ES-I3 (cell line): ENCODE measurements at regions not wholly inside any gene's neighbourhood (a gene's known extent, or its start where the extent isn't known, plus 50 kb on each side); places are given as distances from the start of the nearest gene placed in this dataset.

Experiments used
- H3K36me3 ChIP-seq: 2 replicates; pipeline ENCODE4 v1.6.1; 2013; ENCODE audit warnings: mild to moderate bottlenecking, low read length, control low read depth, moderate library complexity; ENCODE audit not compliant: insufficient read depth
- H3K4me1 ChIP-seq: 2 replicates; pipeline ENCODE4 v1.6.1; 2013; ENCODE audit warnings: mild to moderate bottlenecking, control low read depth, low read length; ENCODE audit not compliant: insufficient read depth
- H3K9ac ChIP-seq: 2 replicates; pipeline ENCODE4 v1.6.1; 2013; ENCODE audit warnings: low read depth, mild to moderate bottlenecking, low read length, moderate library complexity
- H3K9me3 ChIP-seq: 2 replicates; pipeline ENCODE4 v1.6.1; 2013; ENCODE audit warnings: mild to moderate bottlenecking, low read length, moderate library complexity; ENCODE audit not compliant: control insufficient read depth, insufficient read depth

DNA sequence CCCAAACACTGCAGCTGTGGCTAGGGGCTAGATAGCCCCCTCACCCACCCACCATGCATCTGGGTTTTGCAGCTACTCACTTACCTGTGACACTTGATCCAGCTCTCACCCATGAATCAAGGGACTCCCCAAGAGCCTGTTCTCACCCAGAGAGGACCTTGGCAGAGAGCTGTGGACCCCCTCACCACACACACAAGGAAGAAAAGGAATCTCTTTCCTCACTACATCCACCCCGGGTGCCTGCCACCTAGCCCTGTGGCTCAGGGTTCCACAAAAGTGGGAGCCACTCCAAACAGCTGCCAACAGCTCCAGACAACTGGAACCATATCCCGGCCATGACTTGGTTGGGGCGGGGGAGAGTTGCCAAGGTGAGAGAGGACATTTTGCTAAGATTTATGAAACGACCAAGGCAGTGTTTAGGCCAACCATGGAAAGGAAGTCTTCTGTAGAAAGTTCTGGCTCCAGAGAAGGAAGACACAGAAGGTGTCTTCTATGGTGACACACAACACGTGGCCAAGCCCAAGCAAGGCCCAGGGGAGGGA is 522.1 kb upstream of the RAB6C start:
- no peaks in the 10 kb centered on the region for H3K36me3 ChIP-seq

GRCh38 chr2:129458006-129458405 is 521.5 kb upstream of the RAB6C start:
- Histone ChIP-seq H3K4me1 (no peaks in the 10 kb centered on the region), H3K36me3 (no peaks in the 10 kb centered on the region), H3K9me3 (no peaks in the 10 kb centered on the region), H3K9ac (no peak overlapping the region)

More for the DNA sequence above, 522.1 kb upstream of the RAB6C start:
- Histone ChIP-seq H3K9ac (no peak overlapping the region), H3K4me1 (no peaks in the 10 kb centered on the region), H3K9me3 (no peaks in the 10 kb centered on the region)

- H3K9me3 ChIP-seq, result no peaks in the 10 kb centered on the region
- H3K36me3 ChIP-seq, result no peaks in the 10 kb centered on the region
- H3K9ac ChIP-seq, result no peak overlapping the region
- no peaks in the 10 kb centered on the region for H3K4me1 ChIP-seq
Measured at GRCh38 chr2:129458436-129458835, 521.0 kb upstream of the RAB6C start.

GRCh38 chr2:129459200-129459876 is 520.1 kb upstream of the RAB6C start:
- H3K9ac ChIP-seq, result no peak overlapping the region
- H3K9me3 ChIP-seq, result no peaks in the 10 kb centered on the region
- no peaks in the 10 kb centered on the region for H3K36me3 ChIP-seq
- no peaks in the 10 kb centered on the region for H3K4me1 ChIP-seq

GRCh38 chr2:129459881-129460280 is 519.6 kb upstream of the RAB6C start:
- Histone ChIP-seq H3K4me1 (no peaks in the 10 kb centered on the region), H3K9ac (no peak overlapping the region), H3K9me3 (no peaks in the 10 kb centered on the region), H3K36me3 (no peaks in the 10 kb centered on the region)

- no peak overlapping the region for H3K9ac ChIP-seq
- no peaks in the 10 kb centered on the region for H3K9me3 ChIP-seq
- no peaks in the 10 kb centered on the region for H3K36me3 ChIP-seq
- no peaks in the 10 kb centered on the region for H3K4me1 ChIP-seq
Measured at GRCh38 chr2:129460299-129461198, 518.9 kb upstream of the RAB6C start.

GRCh38 chr2:129462349-129462748 is 517.1 kb upstream of the RAB6C start:
- H3K9me3 ChIP-seq, result no peaks in the 10 kb centered on the region
- no peaks in the 10 kb centered on the region for H3K4me1 ChIP-seq
- no peak overlapping the region for H3K9ac ChIP-seq
- no peaks in the 10 kb centered on the region for H3K36me3 ChIP-seq

DNA sequence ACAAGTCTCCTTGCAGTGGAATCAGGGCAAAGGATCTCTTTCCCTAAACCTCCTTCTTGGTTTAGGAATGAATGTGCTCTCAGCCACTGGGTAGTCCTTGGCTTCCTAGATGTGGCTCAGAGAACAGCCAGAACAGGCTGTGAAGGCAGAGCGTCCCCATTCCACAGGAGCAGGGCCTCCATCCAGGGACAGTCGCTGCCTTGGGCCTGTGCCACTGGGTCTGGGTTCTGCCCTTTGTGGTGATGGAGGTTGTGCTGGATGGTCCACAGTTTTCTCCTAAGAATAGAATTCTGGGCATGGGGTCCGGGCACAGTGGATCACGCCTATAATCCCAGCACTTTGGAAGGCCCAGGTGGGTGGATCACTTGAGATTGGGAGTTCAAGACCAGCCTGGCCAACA is 516.5 kb upstream of the RAB6C start:
- H3K36me3 ChIP-seq, result no peaks in the 10 kb centered on the region
- H3K9ac ChIP-seq, result no peak overlapping the region
- H3K9me3 ChIP-seq, result no peaks in the 10 kb centered on the region
- no peaks in the 10 kb centered on the region for H3K4me1 ChIP-seq

DNA sequence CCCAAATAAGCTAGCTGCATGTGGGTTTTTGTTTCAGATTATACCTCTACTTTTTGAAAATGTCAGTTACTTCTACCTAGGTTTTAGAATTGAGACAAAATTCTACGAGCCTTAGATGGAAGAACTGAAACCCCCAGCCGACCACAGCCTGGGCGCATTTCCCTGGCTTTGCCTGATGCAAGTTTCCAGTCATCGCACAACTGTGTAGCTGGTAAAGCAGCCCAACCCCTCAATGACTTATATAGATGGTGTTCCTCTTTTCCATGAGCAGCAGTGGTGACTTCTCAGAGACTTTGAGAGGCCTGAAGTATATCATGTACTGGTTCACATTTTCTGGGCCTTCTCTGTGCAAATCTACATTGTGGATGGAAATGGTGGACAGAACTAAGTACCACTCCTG is 515.4 kb upstream of the RAB6C start:
- Histone ChIP-seq H3K9ac (no peak overlapping the region), H3K9me3 (no peaks in the 10 kb centered on the region)

GRCh38 chr2:129464631-129465030 is 514.8 kb upstream of the RAB6C start:
- H3K9me3 ChIP-seq, result no peaks in the 10 kb centered on the region
- no peak overlapping the region for H3K9ac ChIP-seq
- H3K36me3 ChIP-seq, result no peaks in the 10 kb centered on the region
- H3K4me1 ChIP-seq, result no peaks in the 10 kb centered on the region

More for the DNA sequence above, 515.4 kb upstream of the RAB6C start:
- H3K4me1 ChIP-seq, result no peaks in the 10 kb centered on the region
- no peaks in the 10 kb centered on the region for H3K36me3 ChIP-seq

DNA sequence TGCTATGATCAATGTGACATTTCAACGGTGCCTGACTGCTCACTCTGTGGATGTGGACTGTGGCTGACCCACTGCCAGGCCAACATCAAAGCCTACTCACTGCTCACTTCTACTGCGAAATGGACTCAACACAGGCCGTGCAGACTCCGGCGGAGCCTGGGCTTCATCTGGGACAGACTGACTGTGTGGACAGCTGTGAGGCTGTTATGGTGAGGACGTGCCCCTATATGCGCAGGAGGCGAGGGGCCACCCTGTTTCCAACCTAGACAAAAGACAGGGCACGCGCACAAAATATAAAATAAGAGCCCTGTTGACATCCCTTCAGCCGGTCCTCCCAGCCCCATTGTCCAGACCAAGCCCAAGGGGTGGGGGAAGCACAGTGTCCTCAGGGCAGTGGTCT is 514.4 kb upstream of the RAB6C start:
- Histone ChIP-seq H3K4me1 (no peaks in the 10 kb centered on the region), H3K9me3 (no peaks in the 10 kb centered on the region), H3K9ac (no peak overlapping the region), H3K36me3 (no peaks in the 10 kb centered on the region)

DNA sequence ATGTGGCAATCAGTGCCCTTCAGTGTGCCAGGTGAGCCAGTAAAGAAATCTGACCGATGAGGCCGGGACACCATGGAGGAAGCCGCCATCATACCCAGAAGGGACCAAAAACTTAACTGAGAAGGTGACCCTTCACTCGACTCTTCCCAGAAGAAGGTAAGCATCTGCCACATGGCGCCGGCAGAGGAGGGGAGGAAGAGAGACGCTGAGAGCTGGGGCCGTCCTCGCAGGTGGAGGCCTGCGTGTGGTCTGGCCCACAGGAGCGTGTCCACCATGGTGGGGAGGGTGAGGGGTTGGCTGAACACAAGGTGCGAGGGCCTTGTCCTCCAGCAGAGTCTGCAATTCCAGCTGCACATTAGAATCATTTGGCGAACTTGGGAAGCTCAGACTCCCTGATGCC is 513.1 kb upstream of the RAB6C start:
- H3K36me3 ChIP-seq, result no peaks in the 10 kb centered on the region
- H3K9me3 ChIP-seq, result no peaks in the 10 kb centered on the region
- no peaks in the 10 kb centered on the region for H3K4me1 ChIP-seq
- no peak overlapping the region for H3K9ac ChIP-seq

- Histone ChIP-seq H3K9me3 (no peaks in the 10 kb centered on the region), H3K4me1 (no peaks in the 10 kb centered on the region), H3K36me3 (no peaks in the 10 kb centered on the region), H3K9ac (no peak overlapping the region)
Measured at GRCh38 chr2:129467012-129467779, 512.3 kb upstream of the RAB6C start.

- Histone ChIP-seq H3K36me3 (no peaks in the 10 kb centered on the region), H3K9me3 (no peaks in the 10 kb centered on the region), H3K4me1 (no peaks in the 10 kb centered on the region), H3K9ac (no peak overlapping the region)
Measured at GRCh38 chr2:129467941-129468340, 511.5 kb upstream of the RAB6C start.
